GM12872 (cell line): ENCODE measurements at regions not wholly inside any gene's neighbourhood (a gene's known extent, or its start where the extent isn't known, plus 50 kb on each side); places are given as distances from the start of the nearest gene placed in this dataset.

Experiments used
- TF ChIP-seq, protein P1 (sequence below): IDR thresholded peaks from 3 replicates; pipeline ENCODE4 v1.5.1; 2011; ENCODE audit warnings: low read depth, mild to moderate bottlenecking, low read length, moderate library complexity; ENCODE audit not compliant: insufficient read depth

DNA sequence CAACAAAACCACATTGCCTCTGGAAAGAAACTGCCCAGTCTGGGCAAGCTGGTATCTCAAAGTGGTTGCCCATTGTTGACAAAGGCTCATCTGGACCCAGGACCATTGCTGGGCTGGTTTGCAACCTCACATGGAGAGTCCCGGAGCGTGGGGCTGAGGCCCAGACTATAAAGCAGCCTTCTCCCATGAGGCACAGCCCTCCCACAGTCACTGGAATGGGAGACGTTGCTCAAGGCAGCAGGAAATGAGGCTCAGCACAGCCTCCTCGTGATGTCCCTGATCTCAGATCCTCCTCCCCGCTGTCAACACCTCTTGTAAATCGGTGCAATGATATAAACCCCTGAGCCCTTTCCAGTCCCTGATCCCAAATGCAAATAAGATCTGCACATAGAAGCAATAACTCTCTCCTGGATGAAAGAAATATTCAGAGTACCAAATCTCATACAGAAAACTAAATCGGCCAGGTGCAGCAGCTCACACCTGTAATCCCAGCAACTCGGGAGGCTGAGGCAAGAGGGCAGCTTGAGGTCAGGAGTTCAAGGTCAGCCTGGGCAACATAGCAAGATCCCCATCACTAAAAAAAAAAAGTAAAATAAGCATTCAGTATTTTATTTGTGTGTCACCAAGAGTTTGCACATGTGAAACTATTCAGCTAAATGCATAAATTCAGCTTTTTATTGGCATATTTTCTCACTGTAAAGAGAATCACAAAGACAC lies 103.0 kb upstream of the RREB1 start:
- TF ChIP-seq, protein P1, sequence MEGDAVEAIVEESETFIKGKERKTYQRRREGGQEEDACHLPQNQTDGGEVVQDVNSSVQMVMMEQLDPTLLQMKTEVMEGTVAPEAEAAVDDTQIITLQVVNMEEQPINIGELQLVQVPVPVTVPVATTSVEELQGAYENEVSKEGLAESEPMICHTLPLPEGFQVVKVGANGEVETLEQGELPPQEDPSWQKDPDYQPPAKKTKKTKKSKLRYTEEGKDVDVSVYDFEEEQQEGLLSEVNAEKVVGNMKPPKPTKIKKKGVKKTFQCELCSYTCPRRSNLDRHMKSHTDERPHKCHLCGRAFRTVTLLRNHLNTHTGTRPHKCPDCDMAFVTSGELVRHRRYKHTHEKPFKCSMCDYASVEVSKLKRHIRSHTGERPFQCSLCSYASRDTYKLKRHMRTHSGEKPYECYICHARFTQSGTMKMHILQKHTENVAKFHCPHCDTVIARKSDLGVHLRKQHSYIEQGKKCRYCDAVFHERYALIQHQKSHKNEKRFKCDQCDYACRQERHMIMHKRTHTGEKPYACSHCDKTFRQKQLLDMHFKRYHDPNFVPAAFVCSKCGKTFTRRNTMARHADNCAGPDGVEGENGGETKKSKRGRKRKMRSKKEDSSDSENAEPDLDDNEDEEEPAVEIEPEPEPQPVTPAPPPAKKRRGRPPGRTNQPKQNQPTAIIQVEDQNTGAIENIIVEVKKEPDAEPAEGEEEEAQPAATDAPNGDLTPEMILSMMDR: no peak

DNA sequence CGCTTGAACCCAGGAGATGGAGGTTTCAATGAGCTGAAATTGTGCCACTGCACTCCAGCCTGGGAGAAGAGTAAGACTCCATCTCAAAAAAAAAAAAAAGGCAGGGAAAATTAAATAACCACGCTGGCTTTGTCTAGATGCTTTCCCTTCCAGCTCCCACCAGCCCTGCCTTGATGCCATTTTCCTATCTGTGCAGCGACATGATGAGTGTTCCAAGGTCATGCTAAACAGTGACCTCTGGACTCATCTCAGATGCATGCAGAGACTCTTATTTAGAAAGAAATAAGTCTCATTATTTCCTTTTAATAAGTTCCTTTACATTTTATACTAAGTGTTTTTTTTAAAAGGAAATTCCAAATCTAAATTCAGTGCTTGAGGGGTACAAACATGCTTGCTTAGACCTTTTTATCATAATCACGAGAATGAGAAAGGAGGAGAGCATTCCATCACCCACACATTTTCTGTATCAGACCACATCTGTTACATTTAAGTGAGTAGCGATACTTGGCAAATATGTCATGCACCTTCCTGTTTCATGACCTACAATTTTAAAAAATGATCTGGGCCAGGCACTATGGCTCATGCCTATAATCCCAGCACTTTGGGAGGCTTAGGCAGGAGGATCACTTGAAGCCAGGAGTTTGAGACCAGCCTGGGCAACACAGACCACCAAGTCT lies 101.1 kb upstream of the RREB1 start:
- TF ChIP-seq, protein P1: no peak

DNA sequence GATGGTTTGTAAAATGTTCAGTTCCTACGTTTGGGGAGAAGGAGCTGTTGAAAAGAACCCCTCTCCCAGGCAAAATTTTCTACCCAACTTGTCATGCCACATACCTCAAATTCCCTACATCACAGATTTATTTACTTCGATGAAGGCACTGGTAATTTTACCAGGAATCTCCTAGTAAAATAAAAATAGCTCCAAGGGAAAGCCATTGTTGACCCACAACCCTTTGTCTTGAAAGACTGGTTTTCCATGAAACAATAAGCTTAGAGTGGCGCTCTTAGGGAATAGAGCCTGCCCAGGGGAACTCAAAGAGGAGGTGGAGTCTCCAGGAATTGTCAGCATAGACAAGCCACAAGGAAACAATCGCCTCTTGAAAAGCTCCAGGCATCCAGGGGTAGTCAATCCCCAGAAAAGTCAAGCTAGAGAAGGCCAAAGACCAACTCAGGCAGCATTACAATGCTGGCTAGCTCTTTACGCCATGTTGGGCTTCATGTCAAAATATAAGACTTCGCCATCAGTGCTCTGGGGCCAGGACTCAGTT lies 99.2 kb upstream of the RREB1 start:
- TF ChIP-seq, protein P1: no peak

DNA sequence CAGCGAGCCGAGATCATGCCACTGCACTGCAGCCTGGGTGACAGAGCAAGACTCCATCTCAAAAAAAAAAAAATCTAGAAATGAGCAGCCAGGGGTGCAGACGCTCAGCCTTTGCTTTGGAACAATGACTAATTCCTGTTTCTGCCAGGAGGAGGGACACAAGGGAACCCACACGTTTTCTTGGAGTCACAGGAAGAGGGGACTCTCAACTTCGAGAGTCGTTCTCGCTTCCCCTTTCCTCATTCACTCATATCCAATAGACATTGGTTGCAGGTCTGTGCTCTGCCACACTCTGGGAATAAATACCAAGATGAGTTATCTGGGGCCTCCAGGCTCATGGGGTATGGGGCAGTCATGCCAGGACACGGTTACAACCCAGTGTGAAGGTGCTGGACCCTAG lies 91.5 kb upstream of the RREB1 start:
- TF ChIP-seq, protein P1: no peak

DNA sequence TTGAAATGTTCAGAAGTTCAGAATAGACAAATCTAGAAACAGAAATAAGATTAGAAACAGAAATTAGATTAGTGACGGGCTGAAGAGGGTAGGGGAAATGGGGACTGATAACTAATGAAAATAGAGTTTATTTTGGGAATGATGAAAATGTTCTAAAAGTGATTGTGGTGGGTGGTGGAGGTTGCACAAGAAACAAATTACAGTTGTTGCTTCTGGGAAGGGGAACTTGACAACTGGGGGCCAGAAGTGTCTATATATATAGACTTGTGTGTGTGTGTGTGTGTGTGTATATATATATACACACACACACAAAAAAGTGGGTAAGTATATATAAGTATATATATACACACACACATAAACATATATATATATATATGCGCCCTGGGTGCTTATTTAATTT lies 86.5 kb upstream of the RREB1 start:
- TF ChIP-seq, protein P1: no peak

DNA sequence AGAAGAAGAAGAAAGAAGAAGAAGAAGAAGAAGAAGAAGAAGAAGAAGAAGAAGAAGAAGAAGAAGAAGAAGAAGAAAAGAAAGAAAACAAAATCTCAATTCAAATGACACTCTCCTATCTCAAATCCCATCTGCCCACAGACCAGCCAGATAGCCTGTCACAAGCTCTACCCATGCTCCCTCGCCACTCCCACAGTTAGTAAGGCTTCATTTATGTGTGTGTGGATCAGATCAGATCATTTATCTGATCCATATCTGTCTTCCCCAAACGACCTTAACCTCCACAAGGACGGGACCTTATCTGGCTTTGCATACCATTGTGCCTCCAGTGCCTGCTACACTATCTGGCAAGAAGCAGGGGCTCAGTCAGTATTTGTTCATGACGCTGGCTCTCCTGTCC lies 81.9 kb upstream of the RREB1 start:
- TF ChIP-seq, protein P1: no peak

DNA sequence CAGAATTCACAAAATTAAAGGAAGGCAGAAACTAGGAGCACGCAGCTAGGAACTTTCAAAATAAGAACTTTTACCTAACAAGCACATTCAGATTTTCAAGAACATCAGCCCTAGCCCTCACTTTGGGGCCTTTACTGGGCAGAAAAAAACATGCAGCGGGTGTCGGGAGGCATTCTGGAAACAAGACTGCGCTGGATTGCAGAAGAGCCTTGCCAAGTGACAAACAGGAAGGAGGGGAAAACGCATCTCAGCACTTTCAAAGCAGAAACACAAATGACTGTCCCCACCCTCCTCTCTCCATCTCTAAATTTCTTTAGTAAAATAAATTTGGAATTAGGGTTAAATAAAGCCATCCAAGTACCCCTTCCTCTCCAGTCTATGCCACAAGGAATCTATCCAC lies 74.6 kb upstream of the RREB1 start:
- TF ChIP-seq, protein P1: no peak
